Activated T-helper 1 cell treated with anti-CD3 and anti-CD28 coated beads, Interleukin-12 subunit alpha, Interleukin-12 subunit beta, Interleukin-2, Interleukin-4 antibody, amounts not matched to agents 30 ng/mL and 10 ng/mL and 1 ng/mL, durations not matched to agents 14 hours and 24 hours and 36 hours (primary cell): ENCODE measurements at regions not wholly inside any gene's neighbourhood (a gene's known extent, or its start where the extent isn't known, plus 50 kb on each side); places are given as distances from the start of the nearest gene placed in this dataset.
"Not testable (repeated sequence)": the region's sequence is repeated elsewhere in the genome, so short reads cannot be mapped to it uniquely, and the experiment has no call there.

ENCODE experiments used
- DNase-seq: peaks from one replicate; pipeline ENCODE4 v3.0.0; 2021; ENCODE audit warnings: low spot score
- H3K27ac Mint-ChIP-seq: one replicate; pipeline ENCODE4 v1.8.0; 2021; ENCODE audit warnings: mild to moderate bottlenecking, mixed read lengths
- H3K27me3 Mint-ChIP-seq: one replicate; pipeline ENCODE4 v1.8.0; 2022; ENCODE audit warnings: mild to moderate bottlenecking, moderate library complexity, mixed read lengths; ENCODE audit not compliant: insufficient read depth
- H3K36me3 Mint-ChIP-seq: one replicate; pipeline ENCODE4 v1.8.0; 2021; ENCODE audit warnings: low read depth, mixed read lengths
- H3K4me1 Mint-ChIP-seq: one replicate; pipeline ENCODE4 v1.8.0; 2021; ENCODE audit warnings: low read depth, mixed read lengths
- H3K4me3 Mint-ChIP-seq: one replicate; pipeline ENCODE4 v1.8.0; 2021; ENCODE audit warnings: mild to moderate bottlenecking, moderate library complexity, mixed read lengths
- H3K9me3 Mint-ChIP-seq: one replicate; pipeline ENCODE4 v1.8.0; 2021; ENCODE audit warnings: mixed read lengths
- intact Hi-C: fragments of 100-400 bp; cut with micrococcal nuclease; formaldehyde crosslinking; loops from one replicate; pipeline ENCODE4 v1.15.1; 2024

DNA sequence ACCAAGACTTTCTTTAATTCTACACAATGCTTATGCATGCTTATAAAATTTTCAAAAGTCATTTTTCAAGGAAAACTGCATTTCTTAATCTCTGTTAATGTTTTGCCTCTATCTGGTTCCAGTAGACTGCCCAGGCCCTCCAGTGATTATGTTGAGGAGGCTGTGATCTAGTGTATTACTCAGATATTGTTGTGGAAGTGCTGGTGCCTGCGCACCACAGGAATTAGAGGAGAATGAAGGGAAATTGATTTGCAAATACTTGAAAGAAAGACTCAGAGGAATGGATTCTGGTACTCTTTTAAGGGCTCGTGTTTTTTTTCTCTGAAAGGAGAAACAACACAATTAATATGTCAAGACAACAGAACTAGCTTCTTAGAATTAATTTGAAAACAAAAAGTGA is 1015.1 kb downstream of the RPA4 start:
- H3K4me3 Mint-ChIP-seq = no peak overlapping the region
- no peak for DNase-seq
- intact Hi-C loops = no loop called here
- H3K4me1 Mint-ChIP-seq = no peaks in the 10 kb centered on the region
- H3K27ac Mint-ChIP-seq = no peak overlapping the region
- no peaks in the 10 kb centered on the region for H3K36me3 Mint-ChIP-seq
- no peaks in the 10 kb centered on the region for H3K9me3 Mint-ChIP-seq
- no peaks in the 10 kb centered on the region for H3K27me3 Mint-ChIP-seq

GRCh38 chrX:97907791-97908190 is 1024.1 kb downstream of the RPA4 start:
- Mint-ChIP-seq H3K27me3 (no peaks in the 10 kb centered on the region), H3K4me1 (no peaks in the 10 kb centered on the region), H3K36me3 (no peaks in the 10 kb centered on the region), H3K27ac (no peak overlapping the region), H3K4me3 (no peak overlapping the region), H3K9me3 (peaks cover 3% of the 10 kb centered on the region)
- no peak for DNase-seq
- intact Hi-C loops = no loop called here

GRCh38 chrX:97909245-97909644 is 1025.5 kb downstream of the RPA4 start:
- H3K27ac Mint-ChIP-seq = no peak overlapping the region
- no peaks in the 10 kb centered on the region for H3K27me3 Mint-ChIP-seq
- no peaks in the 10 kb centered on the region for H3K4me1 Mint-ChIP-seq
- no peaks in the 10 kb centered on the region for H3K36me3 Mint-ChIP-seq
- intact Hi-C loops = no loop called here
- no peak for DNase-seq
- peaks cover 3% of the 10 kb centered on the region for H3K9me3 Mint-ChIP-seq
- no peak overlapping the region for H3K4me3 Mint-ChIP-seq

- H3K27ac Mint-ChIP-seq, H3K9me3 Mint-ChIP-seq, H3K27me3 Mint-ChIP-seq, DNase-seq, H3K4me1 Mint-ChIP-seq, H3K36me3 Mint-ChIP-seq, H3K4me3 Mint-ChIP-seq, intact Hi-C loops: not testable (repeated sequence)
Observed at GRCh38 chrX:97915390-97915789, 1031.7 kb downstream of the RPA4 start.

DNA sequence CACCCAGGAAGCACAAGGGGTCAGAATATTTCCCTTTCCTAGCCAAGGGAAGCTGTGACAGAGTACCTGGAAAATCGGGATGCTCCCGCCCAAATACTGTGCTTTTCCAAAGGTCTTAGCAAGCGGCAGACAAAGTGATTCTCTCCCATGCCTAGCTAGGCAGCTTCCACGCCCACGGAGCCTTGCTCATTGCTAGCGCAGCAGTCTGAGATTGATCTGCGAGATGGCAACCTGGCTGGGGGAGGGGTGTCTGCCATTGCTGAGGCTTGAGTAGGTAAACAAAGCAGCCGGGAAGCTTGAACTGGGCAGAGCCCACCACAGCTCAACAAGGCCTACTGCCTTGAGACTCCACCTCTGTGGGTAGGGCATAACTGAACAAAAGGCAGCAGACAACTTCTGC is 1037.5 kb downstream of the RPA4 start:
- intact Hi-C loops, H3K9me3 Mint-ChIP-seq, H3K27ac Mint-ChIP-seq, H3K4me3 Mint-ChIP-seq, H3K36me3 Mint-ChIP-seq, H3K27me3 Mint-ChIP-seq, DNase-seq, H3K4me1 Mint-ChIP-seq: not testable (repeated sequence)

GRCh38 chrX:97931586-97931985 is 1047.9 kb downstream of the RPA4 start:
- intact Hi-C loops = no loop called here
- no peaks in the 10 kb centered on the region for H3K4me1 Mint-ChIP-seq
- H3K27ac Mint-ChIP-seq = no peak overlapping the region
- DNase-seq = no peak
- H3K4me3 Mint-ChIP-seq = no peak overlapping the region
- no peaks in the 10 kb centered on the region for H3K27me3 Mint-ChIP-seq
- no peaks in the 10 kb centered on the region for H3K36me3 Mint-ChIP-seq
- H3K9me3 Mint-ChIP-seq = no peaks in the 10 kb centered on the region

DNA sequence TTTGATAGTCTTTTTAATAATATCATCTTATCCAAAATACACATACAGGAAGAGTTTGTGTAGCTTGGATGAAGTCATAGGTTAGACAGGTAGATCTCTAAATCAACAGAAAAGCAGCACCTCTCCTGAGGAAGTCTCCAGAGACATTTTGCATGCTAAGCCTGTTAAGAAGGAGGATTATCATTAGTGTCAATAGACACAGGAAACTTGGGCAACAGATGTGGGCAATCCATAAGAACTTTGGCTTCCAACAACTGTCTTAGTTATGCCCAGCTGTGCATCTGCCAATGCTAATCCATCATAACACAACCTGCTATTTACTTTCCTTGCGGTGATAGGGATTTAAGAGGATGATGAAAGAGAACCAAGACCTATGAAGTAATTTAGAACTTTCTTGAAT is 1052.6 kb downstream of the RPA4 start:
- H3K27me3 Mint-ChIP-seq = no peaks in the 10 kb centered on the region

DNA sequence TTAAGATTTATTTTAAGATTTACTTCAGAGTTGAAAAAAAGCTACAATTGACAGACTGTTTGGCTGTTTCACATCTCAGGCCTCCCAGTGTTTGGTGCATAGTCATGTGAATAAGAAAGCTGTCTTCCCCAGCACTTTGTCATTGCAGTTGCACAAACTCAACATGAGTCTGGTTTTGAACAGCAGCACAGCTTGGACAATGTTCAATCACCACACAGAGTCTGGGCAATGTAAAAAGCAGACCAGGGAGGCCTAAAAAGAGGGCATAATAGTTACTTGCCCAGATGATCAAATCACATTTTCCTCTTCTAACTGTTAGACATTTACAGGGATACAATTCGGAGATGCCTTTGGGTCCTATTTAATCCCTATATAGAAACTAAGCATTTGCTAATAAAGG is 1055.0 kb downstream of the RPA4 start:
- H3K27ac Mint-ChIP-seq = no peak overlapping the region
- no peaks in the 10 kb centered on the region for H3K36me3 Mint-ChIP-seq
- intact Hi-C loops = no loop called here
- no peaks in the 10 kb centered on the region for H3K9me3 Mint-ChIP-seq
- no peak for DNase-seq
- H3K4me3 Mint-ChIP-seq = no peak overlapping the region
- no peaks in the 10 kb centered on the region for H3K27me3 Mint-ChIP-seq
- H3K4me1 Mint-ChIP-seq = no peaks in the 10 kb centered on the region

More for the DNA sequence above, 1052.6 kb downstream of the RPA4 start:
- Mint-ChIP-seq H3K27ac (no peak overlapping the region), H3K36me3 (no peaks in the 10 kb centered on the region), H3K4me1 (no peaks in the 10 kb centered on the region), H3K4me3 (no peak overlapping the region), H3K9me3 (no peaks in the 10 kb centered on the region)
- intact Hi-C loops = no loop called here
- DNase-seq = no peak

GRCh38 chrX:97968376-97969163 is 1084.9 kb downstream of the RPA4 start:
- no peaks in the 10 kb centered on the region for H3K9me3 Mint-ChIP-seq
- no peak overlapping the region for H3K4me3 Mint-ChIP-seq
- intact Hi-C loops = no loop called here

DNA sequence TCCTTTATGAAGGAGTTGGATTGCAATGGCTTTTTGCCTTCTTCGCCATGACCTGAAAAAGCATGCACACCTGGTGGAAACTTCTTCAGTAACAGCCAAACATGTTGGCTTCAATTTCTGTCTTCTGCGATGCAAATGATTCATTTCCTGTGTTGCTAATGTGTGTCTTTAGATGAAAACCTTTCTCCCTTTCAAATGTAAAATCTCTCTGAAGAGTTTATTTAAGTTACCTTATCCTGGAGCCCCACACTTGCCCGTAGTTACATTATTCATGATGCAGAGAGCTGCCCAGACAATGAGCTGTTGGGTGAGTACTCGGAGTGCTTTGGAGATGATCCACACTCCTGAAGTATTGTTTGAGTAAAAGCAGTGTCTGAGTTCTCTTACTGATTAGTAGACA is 1100.9 kb downstream of the RPA4 start:
- intact Hi-C loops = no loop called here
- no peak for DNase-seq

More at GRCh38 chrX:97968376-97969163, 1084.9 kb downstream of the RPA4 start:
- Mint-ChIP-seq H3K27me3 (no peaks in the 10 kb centered on the region), H3K27ac (no peak overlapping the region), H3K4me1 (no peaks in the 10 kb centered on the region), H3K36me3 (no peaks in the 10 kb centered on the region)
- no peak for DNase-seq

DNA sequence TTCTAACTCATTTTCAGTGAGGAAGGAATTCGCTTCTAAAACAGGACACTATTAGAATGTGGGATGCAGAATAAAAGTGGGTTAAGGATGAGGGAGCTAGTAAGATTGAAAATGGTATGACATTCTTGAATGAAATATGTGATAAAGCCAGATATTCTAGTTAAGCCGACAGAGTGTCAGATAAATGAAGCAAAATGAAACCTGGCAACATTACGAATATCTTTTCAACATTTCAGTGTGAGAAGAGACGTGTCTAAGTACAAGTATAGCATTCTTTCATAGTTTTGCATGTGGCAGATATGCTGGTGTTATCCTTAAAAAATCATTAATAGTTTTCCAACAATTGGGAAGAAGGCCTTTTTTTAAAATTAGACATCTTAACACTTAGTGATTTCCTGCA is 1101.4 kb downstream of the RPA4 start:
- no peaks in the 10 kb centered on the region for H3K4me1 Mint-ChIP-seq
- H3K4me3 Mint-ChIP-seq = no peak overlapping the region
- no peak overlapping the region for H3K27ac Mint-ChIP-seq
- intact Hi-C loops = no loop called here
- no peaks in the 10 kb centered on the region for H3K9me3 Mint-ChIP-seq
- H3K27me3 Mint-ChIP-seq = no peaks in the 10 kb centered on the region
- H3K36me3 Mint-ChIP-seq = no peaks in the 10 kb centered on the region
- DNase-seq = no peak

More for the DNA sequence above, 1100.9 kb downstream of the RPA4 start:
- Mint-ChIP-seq H3K4me3 (no peak overlapping the region), H3K4me1 (no peaks in the 10 kb centered on the region), H3K27ac (no peak overlapping the region), H3K36me3 (no peaks in the 10 kb centered on the region), H3K9me3 (peaks cover 2% of the 10 kb centered on the region), H3K27me3 (no peaks in the 10 kb centered on the region)

DNA sequence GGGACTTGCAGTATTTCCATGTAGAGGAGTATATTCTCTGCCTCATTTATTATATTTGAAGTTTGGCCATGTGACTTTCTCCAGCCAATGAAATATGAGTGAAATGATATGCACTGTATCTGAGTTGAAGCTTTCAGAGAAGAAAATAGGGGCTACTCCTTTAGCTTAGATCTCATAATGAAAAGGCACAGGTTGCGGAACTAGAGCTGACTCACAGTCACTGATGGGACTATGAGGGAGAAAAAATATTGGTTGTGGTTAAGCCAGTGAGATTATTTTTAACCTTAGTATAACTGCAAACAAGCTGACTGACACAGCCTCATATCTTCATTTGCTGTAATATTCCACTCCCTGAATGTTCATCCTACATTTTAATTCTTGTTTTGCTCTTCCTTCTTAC is 1104.3 kb downstream of the RPA4 start:
- no peak overlapping the region for H3K27ac Mint-ChIP-seq
- H3K4me3 Mint-ChIP-seq = no peak overlapping the region
- no peaks in the 10 kb centered on the region for H3K4me1 Mint-ChIP-seq
- H3K27me3 Mint-ChIP-seq = no peaks in the 10 kb centered on the region
- DNase-seq = no peak
- intact Hi-C loops = no loop called here
- H3K36me3 Mint-ChIP-seq = no peaks in the 10 kb centered on the region
- no peaks in the 10 kb centered on the region for H3K9me3 Mint-ChIP-seq

DNA sequence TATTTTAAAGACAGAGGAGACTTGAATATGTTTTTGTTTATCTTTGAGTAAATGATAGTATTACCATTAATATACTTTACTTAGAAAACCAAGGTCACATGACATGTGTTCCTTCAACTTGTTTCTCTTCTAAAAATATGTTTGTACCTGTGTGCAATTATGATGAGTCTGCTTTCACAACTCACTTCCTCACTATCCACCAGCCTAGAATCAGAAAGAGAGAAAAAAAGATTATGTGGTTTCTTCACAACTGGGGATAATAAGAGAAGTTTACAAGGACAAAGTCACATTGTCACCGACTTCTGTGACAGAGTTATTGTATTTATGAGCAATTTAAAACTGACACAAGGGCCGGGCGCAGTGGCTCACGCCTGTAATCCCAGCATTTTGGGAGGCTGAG is 1112.1 kb downstream of the RPA4 start:
- H3K4me3 Mint-ChIP-seq = no peak overlapping the region
- intact Hi-C loops = no loop called here
- no peaks in the 10 kb centered on the region for H3K4me1 Mint-ChIP-seq
- no peaks in the 10 kb centered on the region for H3K27me3 Mint-ChIP-seq
- H3K9me3 Mint-ChIP-seq = no peaks in the 10 kb centered on the region
- H3K27ac Mint-ChIP-seq = no peak overlapping the region
- DNase-seq = no peak
- H3K36me3 Mint-ChIP-seq = no peaks in the 10 kb centered on the region

DNA sequence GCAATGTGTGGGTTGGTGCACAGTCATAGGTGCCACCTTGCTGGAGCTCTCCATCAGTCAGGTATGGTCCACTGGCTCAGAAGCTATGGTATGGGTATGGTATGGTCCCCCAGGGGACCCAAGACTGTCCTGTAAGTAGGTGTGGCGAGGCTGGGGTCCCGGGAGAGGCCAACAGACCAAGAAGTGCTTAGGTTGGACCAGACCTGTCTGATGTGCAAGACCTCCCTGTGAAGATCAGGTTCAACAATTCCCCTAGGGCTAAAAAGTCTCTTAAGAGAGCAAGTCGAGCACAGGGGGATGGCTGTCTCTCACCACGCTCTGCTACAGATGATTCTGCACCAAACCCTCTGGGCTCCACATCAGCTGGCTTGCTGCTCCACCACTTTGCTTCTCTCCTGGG is 1145.0 kb downstream of the RPA4 start:
- no peaks in the 10 kb centered on the region for H3K9me3 Mint-ChIP-seq
- H3K36me3 Mint-ChIP-seq = no peaks in the 10 kb centered on the region
- intact Hi-C loops = no loop called here
- DNase-seq = no peak
- no peak overlapping the region for H3K27ac Mint-ChIP-seq
- no peak overlapping the region for H3K4me3 Mint-ChIP-seq
- H3K4me1 Mint-ChIP-seq = no peaks in the 10 kb centered on the region
- H3K27me3 Mint-ChIP-seq = no peaks in the 10 kb centered on the region
